CD14-positive monocyte (primary cell): ENCODE measurements at regions not wholly inside any gene's neighbourhood (a gene's known extent, or its start where the extent isn't known, plus 50 kb on each side); places are given as distances from the start of the nearest gene placed in this dataset.
A peak's percentile ranks its signal among the peaks of the same experiment; 100 is the strongest.

Source experiments
- DNase-seq, 3 donors: peaks; one replicate each; pipeline ENCODE4 v3.0.0-alpha.2; 2011 to 2022
- H2AFZ ChIP-seq: 2 replicates; pipeline ENCODE4 v1.6.0; 2012; ENCODE audit warnings: mild to moderate bottlenecking, low read depth, low read length, inconsistent platforms; ENCODE audit not compliant: insufficient read depth, poor library complexity, severe bottlenecking
- H3K27ac ChIP-seq, 2 donors: 1 replicate in 1 of 2; 2 replicates in 1 of 2; pipeline ENCODE4 v1.5.1; 2012 to 2013; ENCODE audit warnings: low read length in 2 of 2, control low read depth in 1 of 2, inconsistent platforms in 1 of 2, low read depth in 1 of 2, mild to moderate bottlenecking in 1 of 2
- H3K27me3 ChIP-seq, 2 donors: one replicate each; pipeline versions ENCODE4 v1.6.0 to v1.6.1; 2011 to 2013; ENCODE audit warnings: low read length in 2 of 2; ENCODE audit not compliant: control insufficient read depth in 2 of 2, insufficient read depth in 2 of 2
- H3K36me3 ChIP-seq, 2 donors: replicated peaks in 1 of 2; 1 replicate in 1 of 2; 2 replicates in 1 of 2; pipeline versions ENCODE4 v1.5.1 to v1.6.1; 2012 to 2013; ENCODE audit warnings: low read length in 2 of 2, control low read depth in 1 of 2, inconsistent platforms in 1 of 2, mild to moderate bottlenecking in 1 of 2; ENCODE audit not compliant: insufficient read depth in 2 of 2, control insufficient read depth in 1 of 2
- H3K4me1 ChIP-seq, 2 donors: 1 replicate in 1 of 2; 2 replicates in 1 of 2; pipeline versions ENCODE4 v1.5.1 to v1.6.1; 2012 to 2013; ENCODE audit warnings: low read length in 2 of 2, control low read depth in 1 of 2, inconsistent platforms in 1 of 2, mild to moderate bottlenecking in 1 of 2, moderate library complexity in 1 of 2; ENCODE audit not compliant: insufficient read depth in 2 of 2, control insufficient read depth in 1 of 2
- H3K4me2 ChIP-seq: replicated peaks from 2 replicates; pipeline ENCODE3; 2012; ENCODE audit warnings: low read length, moderate library complexity, mild to moderate bottlenecking; ENCODE audit not compliant: poor library complexity, severe bottlenecking; ENCODE audit errors: extremely low read depth
- H3K4me3 ChIP-seq, 3 experiments: fragments of 200-600 bp in 1 of 3; sonication (generic) in 1 of 3; replicated peaks in 1 of 3; 1 replicate in 2 of 3; 2 replicates in 1 of 3; pipeline ENCODE4 v1.5.1; 2011 to 2013; ENCODE audit warnings: low read length in 3 of 3, mild to moderate bottlenecking in 3 of 3, control low read depth in 2 of 3, low read depth in 2 of 3, inconsistent platforms in 1 of 3, moderate library complexity in 1 of 3
- H3K79me2 ChIP-seq: 2 replicates; pipeline ENCODE4 v1.6.0; 2012; ENCODE audit warnings: mild to moderate bottlenecking, control low read depth, inconsistent platforms, low read length, moderate library complexity; ENCODE audit not compliant: insufficient read depth
- H3K9ac ChIP-seq: 2 replicates; pipeline ENCODE4 v1.6.0; 2017; ENCODE audit warnings: low read length, mild to moderate bottlenecking; ENCODE audit not compliant: insufficient read depth, poor library complexity, severe bottlenecking
- H3K9me3 ChIP-seq, 2 donors: replicated peaks in 1 of 2; 1 replicate in 1 of 2; 2 replicates in 1 of 2; pipeline versions ENCODE4 v1.5.1 to v1.6.1; 2012 to 2013; ENCODE audit warnings: low read length in 2 of 2, control low read depth in 1 of 2; ENCODE audit not compliant: control insufficient read depth in 1 of 2, insufficient read depth in 1 of 2
- H4K20me1 ChIP-seq: 2 replicates; pipeline ENCODE4 v1.6.0; 2012; ENCODE audit warnings: mild to moderate bottlenecking, low read length, control low read depth, moderate library complexity; ENCODE audit not compliant: insufficient read depth
- H3K27ac Mint-ChIP-seq, 7 donors: one replicate each; pipeline ENCODE4 v1.8.0; 2020; ENCODE audit warnings: mild to moderate bottlenecking in 7 of 7, mixed read lengths in 7 of 7, moderate library complexity in 6 of 7, inconsistent platforms in 2 of 7
- H3K27me3 Mint-ChIP-seq, 3 donors: one replicate each; pipeline ENCODE4 v1.8.0; 2021 to 2022; ENCODE audit warnings: low read depth in 3 of 3, mild to moderate bottlenecking in 3 of 3, mixed read lengths in 3 of 3, moderate library complexity in 3 of 3, inconsistent platforms in 1 of 3
- H3K36me3 Mint-ChIP-seq, 2 donors: one replicate each; pipeline ENCODE4 v1.8.0; 2020; ENCODE audit warnings: mixed read lengths in 2 of 2, inconsistent platforms in 1 of 2, mild to moderate bottlenecking in 1 of 2
- H3K4me1 Mint-ChIP-seq: one replicate; pipeline ENCODE4 v1.8.0; 2020; ENCODE audit warnings: mild to moderate bottlenecking, mixed read lengths
- H3K4me3 Mint-ChIP-seq, 2 donors: one replicate each; pipeline ENCODE4 v1.8.0; 2020; ENCODE audit warnings: mild to moderate bottlenecking in 2 of 2, mixed read lengths in 2 of 2, moderate library complexity in 1 of 2
- H3K9me3 Mint-ChIP-seq, 7 donors: one replicate each; pipeline ENCODE4 v1.8.0; 2020 to 2022; ENCODE audit warnings: mixed read lengths in 7 of 7, mild to moderate bottlenecking in 6 of 7, moderate library complexity in 6 of 7, inconsistent platforms in 2 of 7
- WGBS: methylation state at CpG from one replicate; pipeline ENCODE4 v1.1.5; 2013; ENCODE audit warnings: missing lambda C conversion rate; ENCODE audit not compliant: insufficient coverage; 5-methylcytosine and 5-hydroxymethylcytosine counted together
- intact Hi-C, 2 donors: fragments of 100-400 bp; cut with micrococcal nuclease; formaldehyde crosslinking; loops; one replicate each; pipeline versions ENCODE4 v1.15.0 to v1.15.1; 2023
- TF ChIP-seq, protein P1 (sequence below): fragments of 200-600 bp; IDR thresholded peaks from one replicate; pipeline ENCODE4 v1.8.0; 2022; ENCODE audit warnings: antibody characterized with exemption, mild to moderate bottlenecking

DNA sequence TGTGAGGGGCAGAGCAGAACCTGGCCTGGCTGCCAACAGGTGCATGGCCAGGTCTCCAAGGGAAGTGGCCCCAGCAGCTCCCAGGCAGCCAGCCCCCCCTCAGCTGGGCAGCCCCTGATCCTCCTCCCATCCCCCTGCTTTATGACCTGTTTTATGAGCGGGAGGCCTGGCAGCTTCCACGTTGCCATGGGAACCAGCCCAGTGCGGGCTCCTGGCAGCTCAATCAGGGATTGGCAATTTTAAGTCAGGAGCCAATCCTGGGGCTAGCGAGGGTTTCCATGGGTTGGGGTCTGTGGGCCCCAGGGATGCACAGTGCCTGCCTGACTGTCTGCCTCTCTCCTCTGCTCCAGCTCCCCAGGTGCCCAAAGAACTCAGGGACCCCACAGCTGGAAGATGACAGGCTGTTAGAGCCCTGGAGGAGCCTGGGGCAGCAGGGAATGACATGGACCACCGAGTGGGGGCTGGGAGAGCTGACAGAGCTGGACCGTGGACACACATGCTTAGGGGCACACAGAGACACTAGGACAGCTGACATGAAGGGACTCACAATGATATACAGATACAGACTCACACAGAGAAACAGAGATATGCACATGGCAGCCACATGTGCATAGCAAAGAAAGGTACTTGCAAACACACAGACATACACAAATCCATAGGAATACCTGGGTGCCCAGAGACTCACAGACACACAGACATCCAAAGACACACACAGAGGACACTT lies 56.5 kb upstream of the SIRPA start:
- Histone ChIP-seq H3K4me3 (no peak overlapping the region), H3K4me2 (no peak overlapping the region), H3K27ac (peak overlapping the region; percentile 76 to 90), H3K9ac (no peak overlapping the region), H4K20me1 (no peaks in the 10 kb centered on the region), H3K9me3 (peaks cover 0 to 17% of the 10 kb centered on the region in 2 donors), H3K36me3 (no peaks in the 10 kb centered on the region), H2AFZ (no peak overlapping the region), H3K27me3 (no peaks in the 10 kb centered on the region), H3K4me1 (peaks cover 54 to 58% of the 10 kb centered on the region in 2 donors), H3K79me2 (no peaks in the 10 kb centered on the region)
- TF ChIP-seq, protein P1, sequence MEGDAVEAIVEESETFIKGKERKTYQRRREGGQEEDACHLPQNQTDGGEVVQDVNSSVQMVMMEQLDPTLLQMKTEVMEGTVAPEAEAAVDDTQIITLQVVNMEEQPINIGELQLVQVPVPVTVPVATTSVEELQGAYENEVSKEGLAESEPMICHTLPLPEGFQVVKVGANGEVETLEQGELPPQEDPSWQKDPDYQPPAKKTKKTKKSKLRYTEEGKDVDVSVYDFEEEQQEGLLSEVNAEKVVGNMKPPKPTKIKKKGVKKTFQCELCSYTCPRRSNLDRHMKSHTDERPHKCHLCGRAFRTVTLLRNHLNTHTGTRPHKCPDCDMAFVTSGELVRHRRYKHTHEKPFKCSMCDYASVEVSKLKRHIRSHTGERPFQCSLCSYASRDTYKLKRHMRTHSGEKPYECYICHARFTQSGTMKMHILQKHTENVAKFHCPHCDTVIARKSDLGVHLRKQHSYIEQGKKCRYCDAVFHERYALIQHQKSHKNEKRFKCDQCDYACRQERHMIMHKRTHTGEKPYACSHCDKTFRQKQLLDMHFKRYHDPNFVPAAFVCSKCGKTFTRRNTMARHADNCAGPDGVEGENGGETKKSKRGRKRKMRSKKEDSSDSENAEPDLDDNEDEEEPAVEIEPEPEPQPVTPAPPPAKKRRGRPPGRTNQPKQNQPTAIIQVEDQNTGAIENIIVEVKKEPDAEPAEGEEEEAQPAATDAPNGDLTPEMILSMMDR: no peak
- Mint-ChIP-seq H3K27ac (peak overlapping the region; percentile 93 to 97 (median 96)), H3K27me3 (peaks cover 1 to 9% (median 5%) of the 10 kb centered on the region in 3 donors), H3K4me1 (peaks cover 59% of the 10 kb centered on the region), H3K36me3 (peaks cover 7 to 9% of the 10 kb centered on the region in 2 donors), H3K9me3 (peaks cover 9 to 22% (median 19%) of the 10 kb centered on the region in 7 donors), H3K4me3 (no peak overlapping the region)
- DNase-seq: no peak
- WGBS: 100% methylated on average over 2 of the region's 6 CpGs
- intact Hi-C loops: no loop called here

- WGBS: 73% methylated on average over 13 of the region's 16 CpGs
- H3K27me3 Mint-ChIP-seq: peaks cover 0 to 4% (median 2%) of the 10 kb centered on the region in 3 donors
- no peak for DNase-seq
- H3K4me1 Mint-ChIP-seq: peaks cover 52% of the 10 kb centered on the region
- no peak overlapping the region for H2AFZ ChIP-seq
- no peak overlapping the region for H3K27ac ChIP-seq
- H4K20me1 ChIP-seq: no peaks in the 10 kb centered on the region
- no peak overlapping the region for H3K4me3 Mint-ChIP-seq
- peak overlapping the region in 2 of 7 donors; percentile 55 to 72 for H3K27ac Mint-ChIP-seq
- H3K9ac ChIP-seq: no peak overlapping the region
- intact Hi-C loops: no loop called here
- peaks cover 43 to 52% of the 10 kb centered on the region in 2 donors for H3K4me1 ChIP-seq
- H3K4me3 ChIP-seq: no peak overlapping the region
- peaks cover 0 to 16% of the 10 kb centered on the region in 2 donors for H3K9me3 ChIP-seq
- H3K9me3 Mint-ChIP-seq: peaks cover 9 to 17% (median 14%) of the 10 kb centered on the region in 7 donors
- H3K79me2 ChIP-seq: no peaks in the 10 kb centered on the region
- peaks cover 4 to 8% of the 10 kb centered on the region in 2 donors for H3K36me3 Mint-ChIP-seq
- TF ChIP-seq, protein P1: no peak
- no peak overlapping the region for H3K4me2 ChIP-seq
- no peaks in the 10 kb centered on the region for H3K27me3 ChIP-seq
- no peaks in the 10 kb centered on the region for H3K36me3 ChIP-seq
These were observed 59.8 kb upstream of the SIRPA start for GRCh38 chr20:1835186-1836035.
